OCI-LY7 (cell line): ENCODE measurements at regions not wholly inside any gene's neighbourhood (a gene's known extent, or its start where the extent isn't known, plus 50 kb on each side); places are given as distances from the start of the nearest gene placed in this dataset.
A peak's percentile ranks its signal among the peaks of the same experiment; 100 is the strongest.

Experiments
- BruUV-seq: library from RNA; stranded (reverse); fragments of 400-500 nt; replicated peaks from 2 replicates; lab custom pipeline; 2021; lab: Mats Ljungman, UMichigan
- CTCF ChIA-PET: fragments of 300-600 bp; sonication (Branson Sonifier 250); formaldehyde crosslinking; loops from one replicate; lab custom pipeline; 2022; ENCODE audit warnings: antibody characterized with exemption; ENCODE audit not compliant: unreplicated experiment; lab: Charles Lee
- POLR2A ChIA-PET: fragments of 300-600 bp; sonication (Branson Sonifier 250); formaldehyde crosslinking; loops from one replicate; lab custom pipeline; 2022; ENCODE audit warnings: antibody characterized with exemption; lab: Charles Lee
- DNase-seq: peaks from one replicate; pipeline ENCODE4 v3.0.0-alpha.2; 2015; ENCODE audit warnings: low spot score
- H2AFZ ChIP-seq: fragments of 200-600 bp; sonication (generic), shearing (Covaris generic); 2 replicates; pipeline ENCODE4 v1.6.1; 2014; ENCODE audit warnings: mild to moderate bottlenecking, antibody characterized with exemption, low read length, moderate library complexity
- H3K27ac ChIP-seq: fragments of 200-600 bp; sonication (generic); 2 replicates; pipeline ENCODE4 v1.5.1; 2014; ENCODE audit warnings: mixed run types, low read depth, mild to moderate bottlenecking, moderate library complexity, low read length, inconsistent platforms; ENCODE audit not compliant: poor library complexity, severe bottlenecking
- H3K36me3 ChIP-seq: fragments of 200-600 bp; sonication (generic); 2 replicates; pipeline ENCODE4 v1.6.1; 2014; ENCODE audit warnings: mild to moderate bottlenecking, antibody characterized with exemption, low read length, moderate library complexity, mixed read lengths; ENCODE audit not compliant: insufficient read depth
- H3K4me1 ChIP-seq: fragments of 200-600 bp; sonication (generic); 2 replicates; pipeline ENCODE4 v1.5.1; 2014; ENCODE audit warnings: mild to moderate bottlenecking, low read length; ENCODE audit not compliant: insufficient read depth, poor library complexity, severe bottlenecking
- H3K4me2 ChIP-seq: fragments of 200-600 bp; sonication (generic); 2 replicates; pipeline ENCODE4 v1.6.1; 2014; ENCODE audit warnings: mild to moderate bottlenecking, low read length
- H3K4me3 ChIP-seq: fragments of 200-600 bp; sonication (generic); 2 replicates; pipeline ENCODE4 v1.5.1; 2014; ENCODE audit warnings: mild to moderate bottlenecking, low read depth, low read length; ENCODE audit not compliant: poor library complexity, severe bottlenecking
- H3K79me2 ChIP-seq: fragments of 200-600 bp; sonication (generic); 2 replicates; pipeline ENCODE4 v1.6.1; 2016; ENCODE audit warnings: low read depth, mild to moderate bottlenecking, low read length, moderate library complexity, mixed read lengths; ENCODE audit not compliant: insufficient read depth
- H3K9me2 ChIP-seq: fragments of 200-600 bp; sonication (generic); 2 replicates; pipeline ENCODE4 v1.6.1; 2016; ENCODE audit warnings: mild to moderate bottlenecking, low read length, mixed read lengths; ENCODE audit not compliant: insufficient read depth
- H3K9me3 ChIP-seq: fragments of 200-600 bp; sonication (generic); 2 replicates; pipeline ENCODE4 v1.6.1; 2014; ENCODE audit warnings: mild to moderate bottlenecking, mixed run types, low read length, mixed read lengths
- H4K20me1 ChIP-seq: fragments of 200-600 bp; sonication (generic); 2 replicates; pipeline ENCODE4 v1.6.1; 2014; ENCODE audit warnings: mild to moderate bottlenecking, antibody characterized with exemption, low read length, moderate library complexity, mixed read lengths; ENCODE audit not compliant: insufficient read depth
- CTCF ChIP-seq: fragments of 200-600 bp; sonication (generic); conservative IDR thresholded peaks from 2 replicates; pipeline ENCODE4 v1.5.1; 2014; ENCODE audit warnings: mild to moderate bottlenecking, antibody characterized with exemption, low read length, moderate library complexity, mixed read lengths
- EZH2phosphoT487 ChIP-seq: fragments of 200-600 bp; sonication (generic); IDR thresholded peaks from 2 replicates; pipeline ENCODE4 v1.6.1; 2018; ENCODE audit warnings: low read depth, borderline replicate concordance, mild to moderate bottlenecking, mixed run types, antibody characterized with exemption, low read length, moderate library complexity, mixed read lengths
- intact Hi-C: fragments of 100-400 bp; cut with micrococcal nuclease; formaldehyde crosslinking; loops from one replicate; pipeline ENCODE4 v1.10.0; 2022; ENCODE audit not compliant: unreplicated experiment

GRCh38 chr9:129280623-129281271 lies 102.7 kb upstream of the IER5L start:
- Histone ChIP-seq H3K4me3 (no peak overlapping the region), H3K9me3 (no peaks in the 10 kb centered on the region), H3K79me2 (no peaks in the 10 kb centered on the region), H3K4me1 (peaks cover 52% of the 10 kb centered on the region), H3K9me2 (no peaks in the 10 kb centered on the region), H3K27ac (no peak overlapping the region), H3K36me3 (no peaks in the 10 kb centered on the region), H2AFZ (no peak overlapping the region), H3K4me2 (no peak overlapping the region), H4K20me1 (no peaks in the 10 kb centered on the region)
- ChIA-PET CTCF (no interaction called here), POLR2A (no interaction called here)
- TF ChIP-seq CTCF (no peak), EZH2phosphoT487 (no peak)
- no peak for DNase-seq
- intact Hi-C loops: no loop called here
- no TSS peak for BruUV-seq

GRCh38 chr9:129280236-129280622 lies 102.2 kb upstream of the IER5L start:
- CTCF ChIA-PET: no interaction called here
- H3K4me1 ChIP-seq: peaks cover 54% of the 10 kb centered on the region
- intact Hi-C loops: no loop called here
- no peak overlapping the region for H3K4me3 ChIP-seq
- no peak for DNase-seq
- POLR2A ChIA-PET: no interaction called here
- H3K9me3 ChIP-seq: no peaks in the 10 kb centered on the region
- H3K79me2 ChIP-seq: no peaks in the 10 kb centered on the region
- H3K9me2 ChIP-seq: no peaks in the 10 kb centered on the region
- no peaks in the 10 kb centered on the region for H4K20me1 ChIP-seq
- no peak overlapping the region for H3K4me2 ChIP-seq
- H3K27ac ChIP-seq: no peak overlapping the region
- no peak overlapping the region for H2AFZ ChIP-seq
- no peak for TF ChIP-seq EZH2phosphoT487
- no peak for TF ChIP-seq CTCF
- BruUV-seq: no TSS peak
- no peaks in the 10 kb centered on the region for H3K36me3 ChIP-seq

GRCh38 chr9:129278391-129279237 lies 100.6 kb upstream of the IER5L start:
- H3K27ac ChIP-seq: no peak overlapping the region
- no peak overlapping the region; the same call in 1 of the 2 replicates for H2AFZ ChIP-seq
- intact Hi-C loops: no loop called here
- no peaks in the 10 kb centered on the region for H3K79me2 ChIP-seq
- TF ChIP-seq CTCF: no peak
- TF ChIP-seq EZH2phosphoT487: no peak
- peak; percentile 43 for DNase-seq
- no peaks in the 10 kb centered on the region for H3K9me3 ChIP-seq
- no peaks in the 10 kb centered on the region for H3K9me2 ChIP-seq
- no peaks in the 10 kb centered on the region for H4K20me1 ChIP-seq
- peak overlapping the region; percentile 32 for H3K4me2 ChIP-seq
- CTCF ChIA-PET: no interaction called here
- no TSS peak for BruUV-seq
- no peaks in the 10 kb centered on the region for H3K36me3 ChIP-seq
- POLR2A ChIA-PET: no interaction called here
- no peak overlapping the region for H3K4me3 ChIP-seq
- peaks cover 42% of the 10 kb centered on the region for H3K4me1 ChIP-seq
